ENCODE measurements at regions not wholly inside any gene's neighbourhood (a gene's known extent, or its start where the extent isn't known, plus 50 kb on each side); places are given as distances from the start of the nearest gene placed in this dataset.

GRCh38 chr4:180565856-180566431, 1677.3 kb upstream of the TENM3 start:
- TF ChIP-seq CTCF (IDR thresholded peaks at IDR 0.05) (no peak), POLR2A (IDR thresholded peaks at IDR 0.05) (no peak)
- ATAC-seq, result peak in 1 of 4 donors; percentile 31
- no peak overlapping the region for H3K4me3 ChIP-seq

GRCh38 chr4:180566492-180566891, 1676.7 kb upstream of the TENM3 start:
- Histone ChIP-seq H3K36me3 (no peaks in the 10 kb centered on the region), H3K27me3 (no peaks in the 10 kb centered on the region), H3K27ac (no peak overlapping the region), H3K4me1 (no peaks in the 10 kb centered on the region), H3K4me3 (no peak overlapping the region), H3K9me3 (no peaks in the 10 kb centered on the region)
- 50 to 93% (median 85%) methylated on average over 2 of the region's 2 CpGs for WGBS, 4 donors
- intact Hi-C loops (cut with DNase I), result no loop called here
- TF ChIP-seq POLR2A (IDR thresholded peaks at IDR 0.05) (no peak), CTCF (IDR thresholded peaks at IDR 0.05) (no peak)
- ATAC-seq, result no peak
- no peak for DNase-seq

More at GRCh38 chr4:180565856-180566431, 1677.3 kb upstream of the TENM3 start:
- DNase-seq, result no peak
- no peaks in the 10 kb centered on the region for H3K36me3 ChIP-seq
- 47 to 96% (median 78%) methylated on average over 2 of the region's 2 CpGs for WGBS, 4 donors
- H3K4me1 ChIP-seq, result no peaks in the 10 kb centered on the region
- no peak overlapping the region for H3K27ac ChIP-seq
- H3K27me3 ChIP-seq, result no peaks in the 10 kb centered on the region
- intact Hi-C loops (cut with DNase I), result no loop called here
- H3K9me3 ChIP-seq, result no peaks in the 10 kb centered on the region

DNA sequence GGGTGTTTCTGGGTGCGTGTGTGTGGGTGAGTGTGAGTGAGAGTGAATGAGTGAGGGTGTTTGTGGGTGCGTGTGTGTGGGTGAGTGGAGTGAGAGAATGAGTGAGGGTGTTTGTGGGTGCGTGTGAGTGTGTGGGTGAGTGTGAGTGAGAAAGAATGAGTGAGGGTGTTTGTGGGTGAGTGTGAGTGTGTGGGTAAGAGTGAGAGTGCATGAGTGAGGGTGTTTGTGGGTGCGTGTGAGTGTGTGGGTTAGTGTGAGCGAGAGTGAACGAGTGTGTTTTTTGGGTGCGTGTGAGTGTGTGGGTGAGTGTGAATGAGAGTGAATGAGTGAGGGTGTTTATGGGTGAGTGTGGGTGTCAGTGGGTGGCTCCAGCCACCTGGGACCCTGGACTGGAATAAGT, 1676.1 kb upstream of the TENM3 start:
- TF ChIP-seq CTCF (IDR thresholded peaks at IDR 0.05), result no peak
- TF ChIP-seq POLR2A (IDR thresholded peaks at IDR 0.05), result no peak
- Histone ChIP-seq H3K9me3 (no peaks in the 10 kb centered on the region), H3K27me3 (no peaks in the 10 kb centered on the region), H3K4me3 (no peak overlapping the region), H3K4me1 (no peaks in the 10 kb centered on the region), H3K27ac (no peak overlapping the region), H3K36me3 (no peaks in the 10 kb centered on the region)
- ATAC-seq (no peak), DNase-seq (no peak)
- intact Hi-C loops (cut with DNase I), result no loop called here
- WGBS, 4 donors, result 83 to 92% (median 90%) methylated on average over 7 of the region's 7 CpGs

GRCh38 chr4:180571516-180572055, 1671.6 kb upstream of the TENM3 start:
- Histone ChIP-seq H3K27me3 (no peaks in the 10 kb centered on the region), H3K9me3 (no peaks in the 10 kb centered on the region), H3K4me3 (no peak overlapping the region), H3K4me1 (no peaks in the 10 kb centered on the region), H3K36me3 (no peaks in the 10 kb centered on the region), H3K27ac (no peak overlapping the region)
- 69 to 87% (median 85%) methylated on average over 7 of the region's 7 CpGs for WGBS, 4 donors
- ATAC-seq, result no peak
- TF ChIP-seq POLR2A (IDR thresholded peaks at IDR 0.05) (no peak), CTCF (IDR thresholded peaks at IDR 0.05) (no peak)
- intact Hi-C loops (cut with DNase I), result no loop called here
- DNase-seq, result no peak

Data from heart left ventricle (tissue), 16 donors.